H9 (cell line): ENCODE measurements at regions not wholly inside any gene's neighbourhood (a gene's known extent, or its start where the extent isn't known, plus 50 kb on each side); places are given as distances from the start of the nearest gene placed in this dataset.

Experiments used
- DNase-seq: peaks from one replicate; pipeline ENCODE4 v3.0.0-alpha.2; 2017
- H2AFZ ChIP-seq: one replicate; pipeline ENCODE4 v1.6.1; 2013; ENCODE audit warnings: mild to moderate bottlenecking, low read length, control low read depth, moderate library complexity
- H2AK5ac ChIP-seq: 2 replicates; pipeline ENCODE4 v1.6.1; 2013; ENCODE audit warnings: low read length, control low read depth, mixed read lengths; ENCODE audit not compliant: insufficient read length
- H2BK120ac ChIP-seq: one replicate; pipeline ENCODE4 v1.6.1; 2013; ENCODE audit warnings: low read depth, mild to moderate bottlenecking, low read length, control low read depth, inconsistent platforms; ENCODE audit not compliant: poor library complexity, severe bottlenecking
- H2BK12ac ChIP-seq: 2 replicates; pipeline ENCODE4 v1.6.1; 2013; ENCODE audit warnings: low read length, control low read depth, mixed read lengths, low read depth; ENCODE audit not compliant: insufficient read length
- H2BK15ac ChIP-seq: 2 replicates; pipeline ENCODE4 v1.6.1; 2013; ENCODE audit warnings: low read depth, low read length, control low read depth
- H2BK20ac ChIP-seq: one replicate; pipeline ENCODE4 v1.6.1; 2013; ENCODE audit warnings: low read depth, mild to moderate bottlenecking, low read length, control low read depth, inconsistent platforms; ENCODE audit not compliant: poor library complexity, severe bottlenecking
- H2BK5ac ChIP-seq: 2 replicates; pipeline ENCODE4 v1.6.1; 2013; ENCODE audit warnings: low read length, control low read depth, mixed read lengths; ENCODE audit not compliant: insufficient read length
- H3K14ac ChIP-seq: 2 replicates; pipeline ENCODE4 v1.6.1; 2013; ENCODE audit warnings: low read length, control low read depth; ENCODE audit not compliant: insufficient read depth
- H3K18ac ChIP-seq: 2 replicates; pipeline ENCODE4 v1.6.1; 2013; ENCODE audit warnings: low read depth, mild to moderate bottlenecking, mixed read lengths, low read length, control low read depth; ENCODE audit not compliant: insufficient read length
- H3K23ac ChIP-seq: 2 replicates; pipeline ENCODE4 v1.6.1; 2013; ENCODE audit warnings: low read length, control low read depth, mixed read lengths, low read depth; ENCODE audit not compliant: insufficient read length
- H3K23me2 ChIP-seq: 2 replicates; pipeline ENCODE4 v1.6.1; 2013; ENCODE audit warnings: low read depth, mild to moderate bottlenecking, mixed read lengths, low read length, control low read depth; ENCODE audit not compliant: insufficient read length, poor library complexity, severe bottlenecking
- H3K27ac ChIP-seq: 2 replicates; pipeline ENCODE4 v1.5.1; 2013; ENCODE audit warnings: low read length, control low read depth, mixed read lengths, low read depth; ENCODE audit not compliant: insufficient read length
- H3K27me3 ChIP-seq: 2 replicates; pipeline ENCODE4 v1.6.1; 2013; ENCODE audit warnings: low read length, control low read depth, inconsistent platforms; ENCODE audit not compliant: insufficient read depth
- H3K4ac ChIP-seq: 2 replicates; pipeline ENCODE4 v1.6.1; 2013; ENCODE audit warnings: low read depth, mild to moderate bottlenecking, control low read depth, inconsistent platforms, low read length, moderate library complexity
- H3K4me1 ChIP-seq: 2 replicates; pipeline ENCODE4 v1.6.1; 2013; ENCODE audit warnings: low read length, control low read depth, inconsistent platforms; ENCODE audit not compliant: insufficient read depth
- H3K4me2 ChIP-seq: 2 replicates; pipeline ENCODE4 v1.6.1; 2013; ENCODE audit warnings: low read length, control low read depth, mixed read lengths; ENCODE audit not compliant: insufficient read length, insufficient read depth
- H3K56ac ChIP-seq: 2 replicates; pipeline ENCODE4 v1.6.1; 2013; ENCODE audit warnings: low read depth, mild to moderate bottlenecking, mixed read lengths, low read length, control low read depth; ENCODE audit not compliant: insufficient read length
- H3K79me1 ChIP-seq: 2 replicates; pipeline ENCODE4 v1.6.1; 2013; ENCODE audit warnings: low read depth, mild to moderate bottlenecking, moderate library complexity, low read length, control low read depth, inconsistent platforms; ENCODE audit not compliant: insufficient read depth, poor library complexity, severe bottlenecking
- H3K79me2 ChIP-seq: 2 replicates; pipeline ENCODE4 v1.6.1; 2013; ENCODE audit warnings: low read length, control low read depth, inconsistent platforms; ENCODE audit not compliant: insufficient read depth
- H3K9ac ChIP-seq: 2 replicates; pipeline ENCODE4 v1.6.1; 2013; ENCODE audit warnings: low read length, control low read depth, mixed read lengths; ENCODE audit not compliant: insufficient read length; ENCODE audit errors: extremely low read depth
- H3K9me3 ChIP-seq: one replicate; pipeline ENCODE4 v1.6.1; 2013; ENCODE audit warnings: low read depth, low read length, inconsistent platforms; ENCODE audit not compliant: control insufficient read depth
- H3T11ph ChIP-seq: one replicate; pipeline ENCODE4 v1.6.1; 2013; ENCODE audit warnings: mild to moderate bottlenecking, low read length, control low read depth, inconsistent platforms
- H4K20me1 ChIP-seq: one replicate; pipeline ENCODE4 v1.6.1; 2013; ENCODE audit not compliant: control insufficient read depth, insufficient read length, insufficient read depth
- H4K5ac ChIP-seq: 2 replicates; pipeline ENCODE4 v1.6.1; 2013; ENCODE audit warnings: low read depth, mild to moderate bottlenecking, mixed read lengths, low read length, control low read depth; ENCODE audit not compliant: insufficient read length
- H4K8ac ChIP-seq: replicated peaks from 2 replicates; pipeline ENCODE4 v1.6.1; 2013; ENCODE audit warnings: low read length, control low read depth, mixed read lengths, low read depth; ENCODE audit not compliant: insufficient read length
- H4K91ac ChIP-seq: 2 replicates; pipeline ENCODE4 v1.6.1; 2013; ENCODE audit warnings: low read depth, mild to moderate bottlenecking, moderate library complexity, mixed read lengths, low read length, control low read depth; ENCODE audit not compliant: insufficient read length
- H3K27ac Mint-ChIP-seq, 3 experiments: 2 replicates in 2 of 3; 3 replicates in 1 of 3; pipeline ENCODE4 v1.8.0; 2020 to 2021; ENCODE audit warnings: mixed read lengths in 3 of 3, mild to moderate bottlenecking in 1 of 3, moderate library complexity in 1 of 3
- H3K27me3 Mint-ChIP-seq: 2 replicates; pipeline ENCODE4 v1.8.0; 2021; ENCODE audit warnings: low read depth, mild to moderate bottlenecking, moderate library complexity, mixed read lengths
- H3K36me3 Mint-ChIP-seq, 3 experiments: 2 replicates in 2 of 3; 3 replicates in 1 of 3; pipeline ENCODE4 v1.8.0; 2020 to 2021; ENCODE audit warnings: low read depth in 3 of 3, mixed read lengths in 3 of 3; ENCODE audit not compliant: insufficient read depth in 1 of 3
- H3K4me1 Mint-ChIP-seq, 2 experiments: 2 replicates each; pipeline ENCODE4 v1.8.0; 2020; ENCODE audit warnings: mixed read lengths in 2 of 2
- H3K4me3 Mint-ChIP-seq, 2 experiments: 2 replicates in 1 of 2; 3 replicates in 1 of 2; pipeline ENCODE4 v1.8.0; 2020 to 2021; ENCODE audit warnings: mild to moderate bottlenecking in 2 of 2, mixed read lengths in 2 of 2, moderate library complexity in 1 of 2
- H3K9me3 Mint-ChIP-seq, 2 experiments: 2 replicates in 1 of 2; 3 replicates in 1 of 2; pipeline ENCODE4 v1.8.0; 2020; ENCODE audit warnings: mild to moderate bottlenecking in 2 of 2, mixed read lengths in 2 of 2, moderate library complexity in 1 of 2
- WGBS: extraction: QIAGEN DNeasy Blood & Tissue Kit; methylation state at CpG from one replicate; pipeline ENCODE4 v1.1.7; 2013; ENCODE audit warnings: missing lambda C conversion rate, low lambda C conversion rate, mixed read lengths; ENCODE audit not compliant: insufficient read length; ENCODE audit errors: extremely low coverage; 5-methylcytosine and 5-hydroxymethylcytosine counted together
- TF ChIP-seq, protein P1 (sequence below): fragments of 200-600 bp; sonication (generic); conservative IDR thresholded peaks from 3 replicates; pipeline ENCODE4 v1.8.0; 2021; ENCODE audit warnings: antibody characterized with exemption, mild to moderate bottlenecking

DNA sequence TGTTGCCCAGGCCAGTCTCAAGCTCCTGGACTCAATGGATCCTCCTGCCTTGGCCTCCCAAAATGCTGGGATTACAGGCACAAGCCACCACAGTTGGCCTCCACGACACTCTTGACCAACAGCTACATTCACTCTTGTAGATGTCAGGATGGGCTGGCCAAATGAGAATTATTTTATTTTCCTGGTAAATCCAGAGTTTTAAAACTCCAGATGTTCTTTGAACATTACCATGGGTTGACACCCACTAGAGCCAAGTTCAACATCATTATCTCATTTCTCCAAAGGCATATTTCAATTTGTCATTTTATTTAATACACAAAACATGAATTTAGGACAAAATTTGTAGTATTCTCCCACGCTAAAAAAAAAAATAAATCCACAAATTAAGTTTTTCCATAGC, 56.5 kb upstream of the FOXN3 start:
- WGBS: no CpG with 5 or more reads among the region's 2 CpGs
- no peak overlapping the region for H3K4me3 Mint-ChIP-seq

More for the DNA sequence above, 56.5 kb upstream of the FOXN3 start:
- H3K27me3 ChIP-seq: no peaks in the 10 kb centered on the region
- no peak overlapping the region for H2BK12ac ChIP-seq
- H3K27ac ChIP-seq: no peak overlapping the region
- no peak overlapping the region for H3K4me2 ChIP-seq
- no peak overlapping the region for H3K9ac ChIP-seq
- H3K4ac ChIP-seq: no peak overlapping the region
- no peak overlapping the region for H4K5ac ChIP-seq
- no peak overlapping the region for H3K18ac ChIP-seq
- H4K8ac ChIP-seq: no peak overlapping the region
- Mint-ChIP-seq H3K4me1 (peaks cover 4 to 25% of the 10 kb centered on the region in 2 experiments; a peak in 3 of 4 replicates), H3K27me3 (no peaks in the 10 kb centered on the region; the same call in 1 of the 2 replicates), H3K36me3 (peaks cover 17 to 27% (median 19%) of the 10 kb centered on the region in 3 experiments), H3K27ac (peak overlapping the region in 1 of 3 experiments; percentile 90; a peak in 2 of 7 replicates), H3K9me3 (no peaks in the 10 kb centered on the region)
- H3T11ph ChIP-seq: no peak overlapping the region
- no peak overlapping the region for H3K14ac ChIP-seq
- H2AFZ ChIP-seq: no peak overlapping the region
- H2BK5ac ChIP-seq: no peak overlapping the region
- no peaks in the 10 kb centered on the region for H3K9me3 ChIP-seq
- H3K23me2 ChIP-seq: no peaks in the 10 kb centered on the region
- TF ChIP-seq, protein P1, sequence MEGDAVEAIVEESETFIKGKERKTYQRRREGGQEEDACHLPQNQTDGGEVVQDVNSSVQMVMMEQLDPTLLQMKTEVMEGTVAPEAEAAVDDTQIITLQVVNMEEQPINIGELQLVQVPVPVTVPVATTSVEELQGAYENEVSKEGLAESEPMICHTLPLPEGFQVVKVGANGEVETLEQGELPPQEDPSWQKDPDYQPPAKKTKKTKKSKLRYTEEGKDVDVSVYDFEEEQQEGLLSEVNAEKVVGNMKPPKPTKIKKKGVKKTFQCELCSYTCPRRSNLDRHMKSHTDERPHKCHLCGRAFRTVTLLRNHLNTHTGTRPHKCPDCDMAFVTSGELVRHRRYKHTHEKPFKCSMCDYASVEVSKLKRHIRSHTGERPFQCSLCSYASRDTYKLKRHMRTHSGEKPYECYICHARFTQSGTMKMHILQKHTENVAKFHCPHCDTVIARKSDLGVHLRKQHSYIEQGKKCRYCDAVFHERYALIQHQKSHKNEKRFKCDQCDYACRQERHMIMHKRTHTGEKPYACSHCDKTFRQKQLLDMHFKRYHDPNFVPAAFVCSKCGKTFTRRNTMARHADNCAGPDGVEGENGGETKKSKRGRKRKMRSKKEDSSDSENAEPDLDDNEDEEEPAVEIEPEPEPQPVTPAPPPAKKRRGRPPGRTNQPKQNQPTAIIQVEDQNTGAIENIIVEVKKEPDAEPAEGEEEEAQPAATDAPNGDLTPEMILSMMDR: no peak
- no peak overlapping the region for H2AK5ac ChIP-seq
- H3K4me1 ChIP-seq: no peaks in the 10 kb centered on the region; the same call in 1 of the 2 replicates
- H2BK120ac ChIP-seq: no peak overlapping the region
- H4K91ac ChIP-seq: no peak overlapping the region
- no peak for DNase-seq
- H2BK20ac ChIP-seq: no peak overlapping the region
- H3K56ac ChIP-seq: no peak overlapping the region
- no peaks in the 10 kb centered on the region for H3K79me1 ChIP-seq
- H3K23ac ChIP-seq: no peak overlapping the region
- no peaks in the 10 kb centered on the region for H3K79me2 ChIP-seq
- no peak overlapping the region for H2BK15ac ChIP-seq
- no peaks in the 10 kb centered on the region for H4K20me1 ChIP-seq
